Fibroblast of lung (primary cell): ENCODE measurements at regions not wholly inside any gene's neighbourhood (a gene's known extent, or its start where the extent isn't known, plus 50 kb on each side); places are given as distances from the start of the nearest gene placed in this dataset.

ENCODE experiments used
- DNase-seq, 2 donors: peaks; one replicate each; pipeline versions ENCODE4 v3.0.0 to v3.0.0-alpha.2; 2010; ENCODE audit warnings: low read depth in 2 of 2
- H2AFZ ChIP-seq: 2 replicates; pipeline ENCODE4 v1.5.1; 2012; ENCODE audit warnings: low read length, control low read depth, inconsistent platforms
- H3K27ac ChIP-seq: 2 replicates; pipeline ENCODE4 v1.5.1; 2011; ENCODE audit warnings: low read length, control low read depth; ENCODE audit not compliant: insufficient read depth
- H3K27me3 ChIP-seq: 2 replicates; pipeline ENCODE4 v1.5.1; 2011; ENCODE audit warnings: mild to moderate bottlenecking, low read length; ENCODE audit not compliant: control insufficient read depth, insufficient read depth
- H3K36me3 ChIP-seq: 2 replicates; pipeline ENCODE4 v1.5.1; 2011; ENCODE audit warnings: low read length; ENCODE audit not compliant: control insufficient read depth, insufficient read depth
- H3K4me1 ChIP-seq: 2 replicates; pipeline ENCODE4 v1.5.1; 2011; ENCODE audit warnings: low read length; ENCODE audit not compliant: control insufficient read depth, insufficient read depth; ENCODE audit errors: extremely low read depth
- H3K4me2 ChIP-seq: 2 replicates; pipeline ENCODE4 v1.5.1; 2011; ENCODE audit warnings: low read length, control low read depth; ENCODE audit not compliant: insufficient read depth; ENCODE audit errors: extremely low read depth
- H3K4me3 ChIP-seq, 4 experiments: fragments of 200-600 bp in 1 of 4; sonication (generic) in 1 of 4; replicated peaks in 1 of 4; 2 replicates each; pipeline ENCODE4 v1.5.1; 2011 to 2016; ENCODE audit warnings: low read length in 4 of 4, low read depth in 3 of 4, mild to moderate bottlenecking in 3 of 4, control low read depth in 2 of 4, inconsistent platforms in 1 of 4, mixed read lengths in 1 of 4; ENCODE audit not compliant: insufficient read depth in 1 of 4; ENCODE audit errors: control extremely low read depth in 1 of 4
- H3K79me2 ChIP-seq: 2 replicates; pipeline ENCODE4 v1.5.1; 2012; ENCODE audit warnings: mild to moderate bottlenecking, low read length, inconsistent platforms; ENCODE audit not compliant: control insufficient read depth, insufficient read depth
- H3K9ac ChIP-seq: 2 replicates; pipeline ENCODE4 v1.5.1; 2011; ENCODE audit warnings: mild to moderate bottlenecking, low read length, control low read depth; ENCODE audit not compliant: insufficient read depth
- H3K9me3 ChIP-seq: 2 replicates; pipeline ENCODE4 v1.5.1; 2012; ENCODE audit warnings: low read depth, low read length; ENCODE audit not compliant: control insufficient read depth, insufficient read depth
- H4K20me1 ChIP-seq: 2 replicates; pipeline ENCODE4 v1.5.1; 2011; ENCODE audit warnings: low read length; ENCODE audit not compliant: control insufficient read depth, insufficient read depth; ENCODE audit errors: extremely low read depth
- EZH2 ChIP-seq: IDR thresholded peaks from 2 replicates; pipeline ENCODE4 v1.5.1; 2012; ENCODE audit warnings: low read length, control low read depth, mild to moderate bottlenecking; ENCODE audit errors: missing control alignments
- TF ChIP-seq, protein P1 (sequence below), 2 donors: IDR thresholded peaks in 1 of 2; conservative IDR thresholded peaks in 1 of 2; 1 replicate in 1 of 2; 2 replicates in 1 of 2; pipeline ENCODE4 v1.5.1; 2011 to 2012; ENCODE audit warnings: low read length in 2 of 2, control low read depth in 1 of 2, inconsistent platforms in 1 of 2, low read depth in 1 of 2, mild to moderate bottlenecking in 1 of 2

DNA sequence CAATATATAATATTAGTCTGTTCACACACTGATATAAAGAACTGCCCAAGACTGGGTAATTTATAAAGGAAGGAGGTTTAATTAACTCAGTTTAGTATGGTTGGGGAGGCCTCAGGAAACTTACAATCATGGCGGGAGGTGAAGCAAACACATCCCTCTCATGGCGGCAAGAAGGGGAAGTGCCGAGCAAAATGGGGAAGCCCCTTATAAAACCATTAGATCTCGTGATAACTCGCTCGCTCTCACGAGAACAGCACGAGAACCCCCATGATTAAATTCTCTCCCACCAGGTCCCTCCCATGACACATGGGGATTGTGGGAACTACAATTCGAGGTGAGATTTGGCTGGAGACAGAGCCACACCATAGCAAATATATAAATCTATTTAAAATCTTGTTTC, 269.8 kb downstream of the ATP23 start:
- Histone ChIP-seq H3K4me2 (no peak overlapping the region), H3K79me2 (no peaks in the 10 kb centered on the region), H2AFZ (no peak overlapping the region), H3K27me3 (no peaks in the 10 kb centered on the region), H3K4me1 (no peaks in the 10 kb centered on the region), H3K36me3 (no peaks in the 10 kb centered on the region), H3K27ac (no peak overlapping the region), H3K4me3 (no peak overlapping the region), H3K9me3 (no peaks in the 10 kb centered on the region), H3K9ac (no peak overlapping the region), H4K20me1 (no peaks in the 10 kb centered on the region)
- TF ChIP-seq EZH2 = no peak
- TF ChIP-seq, protein P1, sequence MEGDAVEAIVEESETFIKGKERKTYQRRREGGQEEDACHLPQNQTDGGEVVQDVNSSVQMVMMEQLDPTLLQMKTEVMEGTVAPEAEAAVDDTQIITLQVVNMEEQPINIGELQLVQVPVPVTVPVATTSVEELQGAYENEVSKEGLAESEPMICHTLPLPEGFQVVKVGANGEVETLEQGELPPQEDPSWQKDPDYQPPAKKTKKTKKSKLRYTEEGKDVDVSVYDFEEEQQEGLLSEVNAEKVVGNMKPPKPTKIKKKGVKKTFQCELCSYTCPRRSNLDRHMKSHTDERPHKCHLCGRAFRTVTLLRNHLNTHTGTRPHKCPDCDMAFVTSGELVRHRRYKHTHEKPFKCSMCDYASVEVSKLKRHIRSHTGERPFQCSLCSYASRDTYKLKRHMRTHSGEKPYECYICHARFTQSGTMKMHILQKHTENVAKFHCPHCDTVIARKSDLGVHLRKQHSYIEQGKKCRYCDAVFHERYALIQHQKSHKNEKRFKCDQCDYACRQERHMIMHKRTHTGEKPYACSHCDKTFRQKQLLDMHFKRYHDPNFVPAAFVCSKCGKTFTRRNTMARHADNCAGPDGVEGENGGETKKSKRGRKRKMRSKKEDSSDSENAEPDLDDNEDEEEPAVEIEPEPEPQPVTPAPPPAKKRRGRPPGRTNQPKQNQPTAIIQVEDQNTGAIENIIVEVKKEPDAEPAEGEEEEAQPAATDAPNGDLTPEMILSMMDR (conservative IDR thresholded peaks at IDR 0.05 in 1 of 2, IDR thresholded peaks at IDR 0.05 in 1 of 2; ENCODE audit: low read depth in 1 of 2, low read length in 2 of 2) = no peak
- no peak for DNase-seq

- TF ChIP-seq, protein P1 (conservative IDR thresholded peaks at IDR 0.05 in 1 of 2, IDR thresholded peaks at IDR 0.05 in 1 of 2; ENCODE audit: low read depth in 1 of 2, low read length in 2 of 2) = no peak
- no peak for TF ChIP-seq EZH2
- Histone ChIP-seq H2AFZ (no peak overlapping the region), H3K9ac (no peak overlapping the region), H3K79me2 (no peaks in the 10 kb centered on the region), H3K4me3 (no peak overlapping the region), H3K4me2 (no peak overlapping the region), H3K27me3 (no peaks in the 10 kb centered on the region), H3K36me3 (no peaks in the 10 kb centered on the region), H3K9me3 (no peaks in the 10 kb centered on the region), H3K4me1 (no peaks in the 10 kb centered on the region), H4K20me1 (no peaks in the 10 kb centered on the region), H3K27ac (no peak overlapping the region)
- no peak for DNase-seq
Observed at GRCh38 chr12:58217130-58217529, 275.8 kb downstream of the ATP23 start.

- no peak overlapping the region for H3K27ac ChIP-seq
- H3K4me2 ChIP-seq = no peak overlapping the region
- H3K9ac ChIP-seq = no peak overlapping the region
- no peaks in the 10 kb centered on the region for H3K79me2 ChIP-seq
- no peaks in the 10 kb centered on the region for H3K36me3 ChIP-seq
- H4K20me1 ChIP-seq = no peaks in the 10 kb centered on the region
- no peak for DNase-seq
- H2AFZ ChIP-seq = no peak overlapping the region
- no peaks in the 10 kb centered on the region for H3K9me3 ChIP-seq
- H3K27me3 ChIP-seq = peaks cover 4% of the 10 kb centered on the region
- H3K4me3 ChIP-seq = no peak overlapping the region
- TF ChIP-seq EZH2 = no peak
- TF ChIP-seq, protein P1 (conservative IDR thresholded peaks at IDR 0.05 in 1 of 2, IDR thresholded peaks at IDR 0.05 in 1 of 2; ENCODE audit: low read depth in 1 of 2, low read length in 2 of 2) = no peak
- no peaks in the 10 kb centered on the region for H3K4me1 ChIP-seq
Observed at GRCh38 chr12:58224536-58225105, 283.3 kb downstream of the ATP23 start.
